Ishikawa (cell line): ENCODE measurements at regions not wholly inside any gene's neighbourhood (a gene's known extent, or its start where the extent isn't known, plus 50 kb on each side); places are given as distances from the start of the nearest gene placed in this dataset.

ENCODE experiments used
- CEBPB ChIP-seq: IDR thresholded peaks from 2 replicates; pipeline ENCODE4 v1.6.1; 2012
- NFIC ChIP-seq: IDR thresholded peaks from 2 replicates; pipeline ENCODE4 v1.6.1; 2012
- TAF1 ChIP-seq: IDR thresholded peaks from 2 replicates; pipeline ENCODE4 v1.6.1; 2012; ENCODE audit warnings: low read depth, mild to moderate bottlenecking
- USF1 ChIP-seq: IDR thresholded peaks from 2 replicates; pipeline ENCODE4 v1.6.1; 2012
- YY1 ChIP-seq: IDR thresholded peaks from 2 replicates; pipeline ENCODE4 v1.6.1; 2012; ENCODE audit warnings: low read depth

GRCh38 chr4:123997776-123998449 lies 601.3 kb downstream of the SPRY1 start:
- TF ChIP-seq YY1, result no peak
- TF ChIP-seq USF1, result no peak
- TF ChIP-seq NFIC, result no peak
- TF ChIP-seq TAF1, result no peak
- TF ChIP-seq CEBPB, result no peak
